MCF 10A (cell line): ENCODE measurements at regions not wholly inside any gene's neighbourhood (a gene's known extent, or its start where the extent isn't known, plus 50 kb on each side); places are given as distances from the start of the nearest gene placed in this dataset.

Source experiments
- BruUV-seq: library from RNA; stranded (reverse); fragments of 400-500 nt; replicated peaks from 2 replicates; lab custom pipeline; 2021; lab: Mats Ljungman, UMichigan
- CTCF ChIA-PET: fragments of 300-600 bp; sonication (Branson Sonifier 250); formaldehyde crosslinking; extraction: SDS; loops from one replicate; lab custom pipeline; 2021; ENCODE audit warnings: antibody characterized with exemption, inconsistent platforms; lab: Yijun Ruan, JAX
- POLR2A ChIA-PET: fragments of 300-600, 350-650 bp; sonication (Branson Sonifier 250); formaldehyde crosslinking; extraction: SDS; loops from one replicate; lab custom pipeline; 2020; ENCODE audit warnings: antibody characterized with exemption, inconsistent platforms; lab: Yijun Ruan, JAX
- DNase-seq: peaks from one replicate; pipeline ENCODE4 v3.0.0-alpha.2; 2018; ENCODE audit not compliant: unreplicated experiment
- H3K27ac Mint-ChIP-seq: one replicate; pipeline ENCODE4 v1.8.0; 2022; ENCODE audit warnings: mild to moderate bottlenecking, low read depth, mixed read lengths; ENCODE audit not compliant: unreplicated experiment
- H3K27me3 Mint-ChIP-seq: one replicate; pipeline ENCODE4 v1.8.0; 2022; ENCODE audit warnings: mixed read lengths; ENCODE audit not compliant: insufficient read depth, unreplicated experiment
- H3K36me3 Mint-ChIP-seq: one replicate; pipeline ENCODE4 v1.8.0; 2022; ENCODE audit warnings: mild to moderate bottlenecking, moderate library complexity, mixed read lengths; ENCODE audit not compliant: insufficient read depth, unreplicated experiment
- H3K4me1 Mint-ChIP-seq: one replicate; pipeline ENCODE4 v1.8.0; 2022; ENCODE audit warnings: mixed read lengths; ENCODE audit not compliant: insufficient read depth, unreplicated experiment
- H3K4me3 Mint-ChIP-seq: one replicate; pipeline ENCODE4 v1.8.0; 2022; ENCODE audit warnings: mild to moderate bottlenecking, moderate library complexity, mixed read lengths; ENCODE audit not compliant: unreplicated experiment
- H3K9me3 Mint-ChIP-seq: one replicate; pipeline ENCODE4 v1.8.0; 2022; ENCODE audit warnings: mixed read lengths; ENCODE audit not compliant: unreplicated experiment
- CTCF ChIP-seq: fragments of 200-600 bp; IDR thresholded peaks from one replicate; pipeline ENCODE4 v1.8.0; 2022; ENCODE audit warnings: antibody characterized with exemption, mild to moderate bottlenecking; ENCODE audit not compliant: unreplicated experiment
- intact Hi-C: fragments of 100-400 bp; cut with micrococcal nuclease; formaldehyde crosslinking; loops from 2 replicates; pipeline ENCODE4 v1.14.1; 2022

GRCh38 chr1:208923456-208923855, 660.1 kb upstream of the CAMK1G start:
- Mint-ChIP-seq H3K4me3 (no peak overlapping the region), H3K27me3 (no peaks in the 10 kb centered on the region), H3K27ac (no peak overlapping the region), H3K4me1 (peaks cover 17% of the 10 kb centered on the region), H3K9me3 (no peaks in the 10 kb centered on the region), H3K36me3 (no peaks in the 10 kb centered on the region)
- no peak for TF ChIP-seq CTCF
- POLR2A ChIA-PET, result interaction anchor here (0.6 to 0.9 kb wide), 3 partner anchors 35 to 505 kb away, joined by 3 read pairs; no protein-coding TSS in a partner anchor
- no TSS peak for BruUV-seq
- DNase-seq, result no peak
- intact Hi-C loops, result no loop called here
- CTCF ChIA-PET, result interaction anchor here (1.0 kb wide), 1 partner anchor 271 kb away, joined by 3 read pairs; no protein-coding TSS in a partner anchor

DNA sequence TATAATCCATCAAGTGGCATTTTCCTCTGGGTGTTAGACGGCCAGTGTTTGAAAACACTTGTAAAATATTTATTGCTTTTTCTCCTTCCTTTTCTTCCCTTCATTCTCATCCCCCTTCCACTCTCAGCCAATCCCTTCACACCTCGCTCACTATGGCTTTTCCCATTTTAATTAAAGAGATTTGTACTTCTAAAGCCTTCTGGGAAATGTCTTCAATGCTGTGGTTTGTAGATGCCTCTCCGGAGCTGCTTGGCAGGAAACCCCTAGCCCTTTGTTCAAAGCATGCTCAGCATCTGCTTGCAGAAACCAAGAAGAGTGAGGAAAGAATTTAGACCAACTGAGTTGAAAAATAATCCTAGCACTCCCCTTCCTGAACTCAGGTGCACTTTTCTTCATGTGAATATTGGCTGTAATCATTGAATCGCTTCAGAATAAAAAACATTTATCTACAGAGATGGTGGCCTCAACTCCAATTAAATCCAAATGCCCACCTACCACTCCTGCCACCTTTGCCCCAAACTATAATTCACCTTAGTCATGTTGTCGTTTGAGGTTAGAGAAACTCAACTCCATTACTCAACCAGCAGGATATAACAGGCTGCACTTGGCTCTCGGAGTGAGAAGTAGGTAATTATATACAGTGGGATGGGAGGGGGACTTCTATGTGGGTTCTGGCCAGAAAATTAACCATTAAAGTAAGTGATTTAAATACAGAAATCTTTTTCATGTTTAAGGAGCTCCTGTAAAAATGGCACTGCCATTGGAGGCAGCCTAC, 659.4 kb upstream of the CAMK1G start:
- Mint-ChIP-seq H3K4me1 (peaks cover 11% of the 10 kb centered on the region), H3K36me3 (no peaks in the 10 kb centered on the region), H3K27ac (no peak overlapping the region), H3K9me3 (no peaks in the 10 kb centered on the region), H3K4me3 (no peak overlapping the region), H3K27me3 (no peaks in the 10 kb centered on the region)
- intact Hi-C loops, result no loop called here
- no TSS peak for BruUV-seq
- CTCF ChIA-PET, result interaction anchor here (1.0 kb wide), 1 partner anchor 272 kb away, joined by 3 read pairs; no protein-coding TSS in a partner anchor
- no peak for TF ChIP-seq CTCF
- DNase-seq, result no peak
- POLR2A ChIA-PET, result interaction anchor here (0.6 to 0.9 kb wide), 2 partner anchors 35 to 504 kb away, joined by 3 read pairs; no protein-coding TSS in a partner anchor

GRCh38 chr1:208924928-208925327, 658.6 kb upstream of the CAMK1G start:
- CTCF ChIA-PET, result interaction anchor here (0.9 kb wide), 1 partner anchor 9 kb away, joined by 3 read pairs; no protein-coding TSS in a partner anchor
- intact Hi-C loops, result no loop called here
- Mint-ChIP-seq H3K4me3 (no peak overlapping the region), H3K4me1 (peaks cover 11% of the 10 kb centered on the region), H3K9me3 (no peaks in the 10 kb centered on the region), H3K27me3 (no peaks in the 10 kb centered on the region), H3K27ac (no peak overlapping the region), H3K36me3 (no peaks in the 10 kb centered on the region)
- BruUV-seq, result no TSS peak
- no peak for DNase-seq
- no peak for TF ChIP-seq CTCF
- POLR2A ChIA-PET, result no interaction called here

GRCh38 chr1:208928349-208929010, 655.0 kb upstream of the CAMK1G start:
- TF ChIP-seq CTCF, result no peak
- CTCF ChIA-PET, result interaction anchor here (0.5 to 2.2 kb wide), 5 partner anchors 20 to 281 kb away, joined by 3 to 6 read pairs (median 3); no protein-coding TSS in a partner anchor
- POLR2A ChIA-PET, result interaction anchor here (0.7 to 1.3 kb wide), 3 partner anchors 12 to 352 kb away, joined by 3 to 5 read pairs (median 3); no protein-coding TSS in a partner anchor
- intact Hi-C loops, result loop anchor here (1.0 kb wide), 1 partner anchor 121 kb away; no protein-coding TSS in a partner anchor
- no TSS peak for BruUV-seq
- no peaks in the 10 kb centered on the region for H3K36me3 Mint-ChIP-seq
- H3K4me1 Mint-ChIP-seq, result peaks cover 10% of the 10 kb centered on the region
- no peaks in the 10 kb centered on the region for H3K9me3 Mint-ChIP-seq
- no peak for DNase-seq
- H3K4me3 Mint-ChIP-seq, result no peak overlapping the region
- H3K27me3 Mint-ChIP-seq, result no peaks in the 10 kb centered on the region
- no peak overlapping the region for H3K27ac Mint-ChIP-seq
